ENCODE measurements at regions not wholly inside any gene's neighbourhood (a gene's known extent, or its start where the extent isn't known, plus 50 kb on each side); places are given as distances from the start of the nearest gene placed in this dataset.

GRCh38 chr10:4329225-4329624, 496.8 kb upstream of the AKR1E2 start:
- Histone ChIP-seq H3K36me3 (no peaks in the 10 kb centered on the region), H3K9me3 (no peaks in the 10 kb centered on the region), H3K4me3 (no peak overlapping the region), H3K27ac (no peak overlapping the region), H3K4me1 (ENCODE audit: insufficient read depth) (no peaks in the 10 kb centered on the region), H3K27me3 (no peaks in the 10 kb centered on the region)
- TF ChIP-seq POLR2A (IDR thresholded peaks at IDR 0.05) (no peak), CTCF (IDR thresholded peaks at IDR 0.05) (no peak), EP300 (IDR thresholded peaks at IDR 0.05) (no peak)
- 53 to 67% (median 58%) methylated on average over 3 of the region's 3 CpGs for WGBS, 3 donors
- intact Hi-C loops (cut with DNase I), result no loop called here
- no peak for DNase-seq

DNA sequence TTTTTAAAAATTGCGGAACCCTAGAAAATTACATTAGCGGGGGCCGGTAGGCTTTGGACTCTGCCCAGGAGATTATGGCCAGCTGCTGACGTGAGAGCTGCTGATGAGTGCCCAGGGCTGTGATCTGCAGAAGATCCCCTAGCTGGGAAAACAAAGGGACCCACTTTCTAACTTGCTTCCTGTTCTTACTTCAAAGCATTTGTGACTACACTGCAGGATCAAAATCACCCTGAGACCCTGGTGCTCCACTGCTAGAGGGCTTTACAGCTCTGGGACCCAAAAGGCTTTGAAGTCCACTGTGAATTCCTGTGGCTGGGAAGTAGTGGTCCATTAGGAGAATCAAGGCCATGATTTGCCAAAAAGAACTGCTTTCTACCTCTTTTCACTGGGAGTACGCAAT, 499.4 kb upstream of the AKR1E2 start:
- Histone ChIP-seq H3K36me3 (no peaks in the 10 kb centered on the region), H3K9me3 (no peaks in the 10 kb centered on the region), H3K4me3 (no peak overlapping the region), H3K4me1 (ENCODE audit: insufficient read depth) (no peaks in the 10 kb centered on the region), H3K27me3 (no peaks in the 10 kb centered on the region), H3K27ac (no peak overlapping the region)
- intact Hi-C loops (cut with DNase I), result no loop called here
- DNase-seq, result no peak
- TF ChIP-seq CTCF (IDR thresholded peaks at IDR 0.05) (no peak), EP300 (IDR thresholded peaks at IDR 0.05) (no peak), POLR2A (IDR thresholded peaks at IDR 0.05) (no peak)
- WGBS, 3 donors, result 96 to 98% (median 96%) methylated on average over 5 of the region's 5 CpGs

DNA sequence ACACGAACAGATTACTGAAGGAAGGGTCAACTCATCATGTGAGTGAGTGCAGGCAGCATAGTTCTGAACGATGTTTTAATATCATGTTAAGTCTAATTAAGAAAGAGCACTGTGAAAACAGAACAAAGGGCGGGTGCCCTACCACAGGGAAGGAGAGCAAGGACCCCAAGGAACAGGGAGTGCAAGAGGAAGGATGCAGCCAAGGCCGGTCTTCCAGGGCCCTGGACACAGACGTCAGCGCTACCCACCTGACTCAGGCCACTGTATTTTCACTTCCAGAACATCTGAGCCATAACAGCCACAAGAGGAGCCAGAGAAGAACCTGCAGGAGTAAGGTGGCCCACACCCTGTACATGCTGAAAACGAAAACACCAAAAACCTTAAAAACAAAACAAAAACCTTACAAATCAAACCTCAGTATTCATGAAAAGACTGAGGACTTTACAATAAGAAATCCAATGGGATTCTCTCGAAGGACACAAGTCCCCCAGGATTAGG, 506.1 kb upstream of the AKR1E2 start:
- no peak overlapping the region for H3K4me3 ChIP-seq
- H3K27me3 ChIP-seq, result no peaks in the 10 kb centered on the region
- intact Hi-C loops (cut with DNase I), result no loop called here
- no peak for DNase-seq
- H3K4me1 ChIP-seq (ENCODE audit: insufficient read depth), result peaks cover 4% of the 10 kb centered on the region
- no peak overlapping the region for H3K27ac ChIP-seq
- TF ChIP-seq POLR2A (IDR thresholded peaks at IDR 0.05) (no peak), CTCF (IDR thresholded peaks at IDR 0.05) (no peak), EP300 (IDR thresholded peaks at IDR 0.05) (no peak)
- WGBS, 3 donors, result 79 to 86% (median 84%) methylated on average over 8 of the region's 8 CpGs
- no peaks in the 10 kb centered on the region for H3K36me3 ChIP-seq
- no peaks in the 10 kb centered on the region for H3K9me3 ChIP-seq

GRCh38 chr10:4316161-4316810, 509.7 kb upstream of the AKR1E2 start:
- Histone ChIP-seq H3K9me3 (no peaks in the 10 kb centered on the region), H3K27me3 (no peaks in the 10 kb centered on the region), H3K36me3 (no peaks in the 10 kb centered on the region), H3K4me1 (ENCODE audit: insufficient read depth) (peaks cover 4% of the 10 kb centered on the region), H3K4me3 (no peak overlapping the region), H3K27ac (no peak overlapping the region)
- no peak for DNase-seq
- TF ChIP-seq CTCF (IDR thresholded peaks at IDR 0.05) (no peak), POLR2A (IDR thresholded peaks at IDR 0.05) (no peak), EP300 (IDR thresholded peaks at IDR 0.05) (no peak)
- intact Hi-C loops (cut with DNase I), result no loop called here
- 90 to 92% (median 92%) methylated on average over 13 of the region's 13 CpGs for WGBS, 3 donors
